HepG2 (cell line): ENCODE measurements at regions not wholly inside any gene's neighbourhood (a gene's known extent, or its start where the extent isn't known, plus 50 kb on each side); places are given as distances from the start of the nearest gene placed in this dataset.

Experiments used
- ARNTL ChIP-seq: sonication (generic); formaldehyde crosslinking; IDR thresholded peaks from 2 replicates; pipeline ENCODE4 v1.4.0; 2020; ENCODE audit warnings: mild to moderate bottlenecking, missing genetic modification reagents
- ETV6 ChIP-seq: sonication (generic); formaldehyde crosslinking; conservative IDR thresholded peaks from 2 replicates; pipeline ENCODE4 v1.4.0; 2020; ENCODE audit warnings: missing genetic modification reagents
- JUN ChIP-seq: sonication (generic); formaldehyde crosslinking; IDR thresholded peaks from 2 replicates; pipeline ENCODE4 v1.4.0; 2020; ENCODE audit warnings: mild to moderate bottlenecking, missing genetic modification reagents
- KDM5A ChIP-seq: fragments of 200-600 bp; sonication (generic); IDR thresholded peaks from 2 replicates; pipeline ENCODE4 v1.7.0; 2018; ENCODE audit warnings: antibody characterized with exemption, mild to moderate bottlenecking, low read length, borderline replicate concordance
- MTF2 ChIP-seq: sonication (generic); formaldehyde crosslinking; IDR thresholded peaks from 2 replicates; pipeline ENCODE4 v1.5.0; 2020; ENCODE audit warnings: missing genetic modification reagents, borderline replicate concordance
- NKX3-1 ChIP-seq: sonication (generic); formaldehyde crosslinking; IDR thresholded peaks from 2 replicates; pipeline ENCODE4 v1.5.0; 2020; ENCODE audit warnings: missing genetic modification reagents
- PAX8 ChIP-seq: sonication (generic); formaldehyde crosslinking; IDR thresholded peaks from 2 replicates; pipeline ENCODE4 v1.8.0; 2022; ENCODE audit warnings: mild to moderate bottlenecking, missing genetic modification reagents, borderline replicate concordance
- RXRA ChIP-seq: sonication (generic); formaldehyde crosslinking; IDR thresholded peaks from 2 replicates; pipeline ENCODE4 v1.5.1; 2020; ENCODE audit warnings: missing genetic modification reagents
- SOX13 ChIP-seq, 3 experiments: fragments of 450-650 bp in 1 of 3; sonication (generic) in 1 of 3; formaldehyde crosslinking in 1 of 3; IDR thresholded peaks in 2 of 3; conservative IDR thresholded peaks in 1 of 3; 2 replicates each; pipeline versions ENCODE4 v1.5.0 to v1.6.1; 2016 to 2020; ENCODE audit warnings: antibody characterized with exemption in 1 of 3, mild to moderate bottlenecking in 1 of 3, missing compliant biosample characterization in 1 of 3, missing genetic modification reagents in 1 of 3, moderate library complexity in 1 of 3
- SP1 ChIP-seq, 2 experiments: fragments of 450-650 bp in 1 of 2; sonication (generic) in 1 of 2; formaldehyde crosslinking in 1 of 2; IDR thresholded peaks; 2 replicates each; pipeline versions ENCODE4 v1.4.0 to v1.6.1; 2016 to 2020; ENCODE audit warnings: missing genetic modification reagents in 1 of 2
- SP2 ChIP-seq: sonication (generic); formaldehyde crosslinking; IDR thresholded peaks from 2 replicates; pipeline ENCODE4 v1.5.1; 2020; ENCODE audit warnings: mild to moderate bottlenecking, missing genetic modification reagents
- TF ChIP-seq, protein P1 (sequence below): sonication (generic); formaldehyde crosslinking; IDR thresholded peaks from 2 replicates; pipeline ENCODE4 v1.5.0; 2020; ENCODE audit warnings: mild to moderate bottlenecking, missing genetic modification reagents, moderate library complexity

DNA sequence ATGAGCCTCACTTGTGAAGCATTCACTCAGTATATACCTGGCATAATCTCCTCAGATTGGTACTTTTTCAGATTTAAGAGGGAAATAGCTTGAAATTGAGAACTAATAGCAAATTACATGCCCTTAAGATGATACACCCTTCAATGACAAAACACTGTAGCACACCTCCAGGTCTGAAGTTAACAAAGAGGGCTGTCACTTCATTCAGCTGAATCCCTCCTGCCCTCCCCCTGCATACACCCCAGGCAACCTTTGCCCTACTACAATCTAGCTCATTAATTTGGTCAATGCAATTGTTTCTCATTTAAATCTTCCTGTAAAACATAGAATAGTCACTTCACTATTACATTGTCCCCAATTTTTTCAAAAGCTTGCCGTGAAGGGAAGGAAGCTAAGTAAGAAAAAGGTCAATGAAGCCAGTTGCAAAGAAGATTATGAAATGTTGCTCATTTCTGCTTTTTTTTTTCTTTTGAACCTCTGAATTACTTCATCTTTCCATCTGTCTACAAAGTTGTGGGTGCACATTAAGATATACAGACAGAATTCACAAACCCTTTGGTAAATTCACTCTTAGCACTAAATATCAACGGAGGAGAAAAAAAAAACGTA, 294.8 kb upstream of the PTGER4 start:
- TF ChIP-seq JUN (CRISPR knock-in tag) (no peak), RXRA (CRISPR knock-in tag) (no peak), KDM5A (no peak), SOX13 (IDR thresholded peaks at IDR 0.05) (no peak), SOX13 (CRISPR knock-in tag; conservative IDR thresholded peaks at IDR 0.05 in 1 of 2, IDR thresholded peaks at IDR 0.05 in 1 of 2) (no peak), SP2 (no peak), ARNTL (CRISPR knock-in tag) (no peak), ETV6 (CRISPR knock-in tag) (no peak), MTF2 (CRISPR knock-in tag) (no peak), PAX8 (CRISPR knock-in tag) (no peak), NKX3-1 (CRISPR knock-in tag) (no peak), SP1 (IDR thresholded peaks at IDR 0.05) (no peak), SP1 (CRISPR knock-in tag; IDR thresholded peaks at IDR 0.05) (no peak)
- TF ChIP-seq, protein P1, sequence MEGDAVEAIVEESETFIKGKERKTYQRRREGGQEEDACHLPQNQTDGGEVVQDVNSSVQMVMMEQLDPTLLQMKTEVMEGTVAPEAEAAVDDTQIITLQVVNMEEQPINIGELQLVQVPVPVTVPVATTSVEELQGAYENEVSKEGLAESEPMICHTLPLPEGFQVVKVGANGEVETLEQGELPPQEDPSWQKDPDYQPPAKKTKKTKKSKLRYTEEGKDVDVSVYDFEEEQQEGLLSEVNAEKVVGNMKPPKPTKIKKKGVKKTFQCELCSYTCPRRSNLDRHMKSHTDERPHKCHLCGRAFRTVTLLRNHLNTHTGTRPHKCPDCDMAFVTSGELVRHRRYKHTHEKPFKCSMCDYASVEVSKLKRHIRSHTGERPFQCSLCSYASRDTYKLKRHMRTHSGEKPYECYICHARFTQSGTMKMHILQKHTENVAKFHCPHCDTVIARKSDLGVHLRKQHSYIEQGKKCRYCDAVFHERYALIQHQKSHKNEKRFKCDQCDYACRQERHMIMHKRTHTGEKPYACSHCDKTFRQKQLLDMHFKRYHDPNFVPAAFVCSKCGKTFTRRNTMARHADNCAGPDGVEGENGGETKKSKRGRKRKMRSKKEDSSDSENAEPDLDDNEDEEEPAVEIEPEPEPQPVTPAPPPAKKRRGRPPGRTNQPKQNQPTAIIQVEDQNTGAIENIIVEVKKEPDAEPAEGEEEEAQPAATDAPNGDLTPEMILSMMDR, result no peak
